Thyroid gland (tissue), 4 donors: ENCODE measurements at regions not wholly inside any gene's neighbourhood (a gene's known extent, or its start where the extent isn't known, plus 50 kb on each side); places are given as distances from the start of the nearest gene placed in this dataset.

Source experiments
- DNase-seq, 2 donors: peaks; one replicate each; pipeline ENCODE4 v3.0.0-alpha.2; 2019
- H3K27ac ChIP-seq, 3 donors: fragments of 200-600 bp; sonication (generic); 1 replicate in 2 of 3; 2 replicates in 1 of 3; pipeline ENCODE4 v1.5.1; 2016 to 2019; ENCODE audit warnings: mild to moderate bottlenecking in 1 of 3, moderate library complexity in 1 of 3
- H3K27me3 ChIP-seq: fragments of 200-600 bp; sonication (generic); one replicate; pipeline ENCODE4 v1.5.1; 2019
- H3K36me3 ChIP-seq, 2 donors: fragments of 200-600 bp; sonication (generic); one replicate each; pipeline ENCODE4 v1.5.1; 2016 to 2019
- H3K4me1 ChIP-seq, 2 donors: fragments of 200-600 bp; sonication (generic); one replicate each; pipeline ENCODE4 v1.5.1; 2017 to 2019
- H3K4me3 ChIP-seq, 3 donors: fragments of 200-600 bp; sonication (generic); replicated peaks in 1 of 3; 1 replicate in 2 of 3; 2 replicates in 1 of 3; pipeline ENCODE4 v1.5.1; 2016; ENCODE audit warnings: mild to moderate bottlenecking in 1 of 3
- H3K9me3 ChIP-seq: fragments of 200-600 bp; sonication (generic); one replicate; pipeline ENCODE4 v1.5.1; 2017
- POLR2A ChIP-seq, 2 donors: fragments of 450-650 bp; IDR thresholded peaks; one replicate each; pipeline ENCODE4 v1.6.1; 2017; ENCODE audit warnings: antibody characterized with exemption in 2 of 2, mild to moderate bottlenecking in 2 of 2, moderate library complexity in 1 of 2
- WGBS, 2 donors: methylation state at CpG; one replicate each; pipeline ENCODE4 v1.1.5; 2017; 5-methylcytosine and 5-hydroxymethylcytosine counted together
- intact Hi-C: fragments of 100-400 bp; cut with DNase I; formaldehyde crosslinking; loops from one replicate; pipeline ENCODE4 v1.15.1; 2023
- TF ChIP-seq, protein P1 (sequence below), 6 experiments: fragments of 200-600 bp in 3 of 6; fragments of 450-650 bp in 3 of 6; sonication (generic) in 3 of 6; IDR thresholded peaks; one replicate each; pipeline ENCODE4 v1.5.1; 2016 to 2019; ENCODE audit warnings: antibody characterized with exemption in 6 of 6, mild to moderate bottlenecking in 2 of 6, inconsistent platforms in 1 of 6, moderate library complexity in 1 of 6

GRCh38 chr7:33729726-33730125 is 175.6 kb upstream of the BMPER start:
- Histone ChIP-seq H3K4me1 (no peaks in the 10 kb centered on the region), H3K9me3 (no peaks in the 10 kb centered on the region), H3K27ac (no peak overlapping the region), H3K36me3 (no peaks in the 10 kb centered on the region), H3K4me3 (no peak overlapping the region), H3K27me3 (no peaks in the 10 kb centered on the region)
- no peak for TF ChIP-seq POLR2A (IDR thresholded peaks at IDR 0.05)
- TF ChIP-seq, protein P1, sequence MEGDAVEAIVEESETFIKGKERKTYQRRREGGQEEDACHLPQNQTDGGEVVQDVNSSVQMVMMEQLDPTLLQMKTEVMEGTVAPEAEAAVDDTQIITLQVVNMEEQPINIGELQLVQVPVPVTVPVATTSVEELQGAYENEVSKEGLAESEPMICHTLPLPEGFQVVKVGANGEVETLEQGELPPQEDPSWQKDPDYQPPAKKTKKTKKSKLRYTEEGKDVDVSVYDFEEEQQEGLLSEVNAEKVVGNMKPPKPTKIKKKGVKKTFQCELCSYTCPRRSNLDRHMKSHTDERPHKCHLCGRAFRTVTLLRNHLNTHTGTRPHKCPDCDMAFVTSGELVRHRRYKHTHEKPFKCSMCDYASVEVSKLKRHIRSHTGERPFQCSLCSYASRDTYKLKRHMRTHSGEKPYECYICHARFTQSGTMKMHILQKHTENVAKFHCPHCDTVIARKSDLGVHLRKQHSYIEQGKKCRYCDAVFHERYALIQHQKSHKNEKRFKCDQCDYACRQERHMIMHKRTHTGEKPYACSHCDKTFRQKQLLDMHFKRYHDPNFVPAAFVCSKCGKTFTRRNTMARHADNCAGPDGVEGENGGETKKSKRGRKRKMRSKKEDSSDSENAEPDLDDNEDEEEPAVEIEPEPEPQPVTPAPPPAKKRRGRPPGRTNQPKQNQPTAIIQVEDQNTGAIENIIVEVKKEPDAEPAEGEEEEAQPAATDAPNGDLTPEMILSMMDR (IDR thresholded peaks at IDR 0.05) = no peak
- no peak for DNase-seq
- intact Hi-C loops = no loop called here
- WGBS, 2 donors = 78 to 87% methylated on average over 3 of the region's 3 CpGs

DNA sequence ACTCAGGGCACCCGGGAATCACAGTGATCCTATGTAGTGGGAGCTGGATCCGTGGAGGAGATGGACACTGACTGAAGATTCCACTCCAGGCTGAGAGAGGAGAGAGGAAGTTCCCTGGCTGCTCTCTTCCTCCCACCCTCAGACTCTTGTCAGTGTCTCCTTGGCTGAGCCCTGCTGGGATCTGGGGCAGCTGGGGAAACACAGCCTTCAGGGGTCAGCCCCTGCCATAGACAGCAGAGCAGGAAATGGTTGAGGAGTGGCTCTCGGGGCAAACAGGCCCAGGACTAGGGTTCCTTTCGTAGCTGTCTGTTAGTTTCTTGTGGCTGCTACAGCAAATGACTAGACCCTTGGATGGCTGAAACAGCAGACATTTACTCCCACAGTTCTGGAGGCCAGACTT is 174.4 kb upstream of the BMPER start:
- Histone ChIP-seq H3K36me3 (no peaks in the 10 kb centered on the region), H3K9me3 (no peaks in the 10 kb centered on the region), H3K4me1 (no peaks in the 10 kb centered on the region), H3K4me3 (no peak overlapping the region), H3K27me3 (no peaks in the 10 kb centered on the region), H3K27ac (no peak overlapping the region)
- DNase-seq = no peak
- 70 to 77% methylated on average over 4 of the region's 4 CpGs for WGBS, 2 donors
- TF ChIP-seq, protein P1 (IDR thresholded peaks at IDR 0.05) = no peak
- intact Hi-C loops = no loop called here

DNA sequence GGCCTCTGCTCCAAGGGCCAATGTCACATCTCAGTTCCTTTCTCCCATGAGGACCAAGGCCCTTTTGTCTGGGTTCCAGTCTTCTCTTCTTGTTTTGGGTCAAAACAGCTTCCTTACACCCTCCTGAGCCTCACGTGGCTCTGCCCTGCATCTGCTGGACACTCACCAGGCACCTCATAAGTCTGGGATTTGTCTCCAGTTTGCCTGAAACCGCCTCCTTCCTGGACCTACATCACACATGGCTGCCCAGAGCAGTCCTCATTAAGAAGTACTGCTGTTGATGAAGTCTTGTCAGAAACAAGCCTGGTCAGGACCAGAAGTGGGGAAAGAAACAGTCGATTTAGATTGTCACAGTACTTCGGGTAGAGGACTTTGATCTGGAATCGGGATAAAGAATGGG is 173.4 kb upstream of the BMPER start:
- Histone ChIP-seq H3K4me1 (no peaks in the 10 kb centered on the region), H3K27me3 (no peaks in the 10 kb centered on the region), H3K36me3 (no peaks in the 10 kb centered on the region), H3K9me3 (no peaks in the 10 kb centered on the region), H3K27ac (no peak overlapping the region), H3K4me3 (no peak overlapping the region)
- TF ChIP-seq POLR2A (IDR thresholded peaks at IDR 0.05) = no peak
- TF ChIP-seq, protein P1 (IDR thresholded peaks at IDR 0.05) = no peak
- no peak for DNase-seq
- intact Hi-C loops = no loop called here
- 80 to 88% methylated on average over 5 of the region's 5 CpGs for WGBS, 2 donors

DNA sequence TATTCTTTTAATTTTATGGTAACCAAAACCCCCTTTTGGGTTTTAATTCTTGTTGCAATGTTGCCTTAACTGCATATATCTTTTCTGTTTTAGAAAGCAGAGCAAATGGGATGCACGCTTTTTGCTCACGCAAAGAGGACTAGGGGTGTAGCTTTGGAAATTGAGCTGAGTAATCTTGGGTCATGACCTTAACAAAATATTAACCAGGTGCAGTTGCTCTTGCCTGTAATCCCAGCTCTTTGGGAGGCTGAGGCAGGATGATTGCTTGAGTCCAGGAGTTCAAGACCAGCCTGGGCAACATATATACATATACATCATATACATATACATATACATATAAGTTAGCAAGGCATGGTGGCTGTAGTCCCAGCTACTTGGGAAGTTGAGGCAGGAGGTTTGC is 172.9 kb upstream of the BMPER start:
- Histone ChIP-seq H3K9me3 (no peaks in the 10 kb centered on the region), H3K4me3 (no peak overlapping the region), H3K27ac (no peak overlapping the region), H3K4me1 (no peaks in the 10 kb centered on the region), H3K36me3 (no peaks in the 10 kb centered on the region), H3K27me3 (no peaks in the 10 kb centered on the region)
- WGBS, 2 donors = 98 to 99% methylated on average over 2 of the region's 2 CpGs
- intact Hi-C loops = no loop called here
- DNase-seq = no peak
- TF ChIP-seq, protein P1 (IDR thresholded peaks at IDR 0.05) = no peak
- no peak for TF ChIP-seq POLR2A (IDR thresholded peaks at IDR 0.05)

GRCh38 chr7:33733870-33734650 is 171.3 kb upstream of the BMPER start:
- H3K4me3 ChIP-seq = no peak overlapping the region
- WGBS, 2 donors = 83 to 84% methylated on average over 16 of the region's 16 CpGs
- DNase-seq = no peak
- H3K27ac ChIP-seq = no peak overlapping the region
- no peaks in the 10 kb centered on the region for H3K9me3 ChIP-seq
- intact Hi-C loops = no loop called here
- H3K4me1 ChIP-seq = no peaks in the 10 kb centered on the region
- TF ChIP-seq POLR2A (IDR thresholded peaks at IDR 0.05) = no peak
- TF ChIP-seq, protein P1 (IDR thresholded peaks at IDR 0.05) = no peak
- H3K36me3 ChIP-seq = no peaks in the 10 kb centered on the region
- no peaks in the 10 kb centered on the region for H3K27me3 ChIP-seq
